Fibroblast of lung (primary cell): ENCODE measurements at regions not wholly inside any gene's neighbourhood (a gene's known extent, or its start where the extent isn't known, plus 50 kb on each side); places are given as distances from the start of the nearest gene placed in this dataset.

Experiments
- DNase-seq, 2 donors: peaks; one replicate each; pipeline versions ENCODE4 v3.0.0 to v3.0.0-alpha.2; 2010; ENCODE audit warnings: low read depth in 2 of 2
- H2AFZ ChIP-seq: 2 replicates; pipeline ENCODE4 v1.5.1; 2012; ENCODE audit warnings: low read length, control low read depth, inconsistent platforms
- H3K27ac ChIP-seq: 2 replicates; pipeline ENCODE4 v1.5.1; 2011; ENCODE audit warnings: low read length, control low read depth; ENCODE audit not compliant: insufficient read depth
- H3K27me3 ChIP-seq: 2 replicates; pipeline ENCODE4 v1.5.1; 2011; ENCODE audit warnings: mild to moderate bottlenecking, low read length; ENCODE audit not compliant: control insufficient read depth, insufficient read depth
- H3K36me3 ChIP-seq: 2 replicates; pipeline ENCODE4 v1.5.1; 2011; ENCODE audit warnings: low read length; ENCODE audit not compliant: control insufficient read depth, insufficient read depth
- H3K4me1 ChIP-seq: 2 replicates; pipeline ENCODE4 v1.5.1; 2011; ENCODE audit warnings: low read length; ENCODE audit not compliant: control insufficient read depth, insufficient read depth; ENCODE audit errors: extremely low read depth
- H3K4me2 ChIP-seq: 2 replicates; pipeline ENCODE4 v1.5.1; 2011; ENCODE audit warnings: low read length, control low read depth; ENCODE audit not compliant: insufficient read depth; ENCODE audit errors: extremely low read depth
- H3K4me3 ChIP-seq, 4 experiments: fragments of 200-600 bp in 1 of 4; sonication (generic) in 1 of 4; replicated peaks in 1 of 4; 2 replicates each; pipeline ENCODE4 v1.5.1; 2011 to 2016; ENCODE audit warnings: low read length in 4 of 4, low read depth in 3 of 4, mild to moderate bottlenecking in 3 of 4, control low read depth in 2 of 4, inconsistent platforms in 1 of 4, mixed read lengths in 1 of 4; ENCODE audit not compliant: insufficient read depth in 1 of 4; ENCODE audit errors: control extremely low read depth in 1 of 4
- H3K79me2 ChIP-seq: 2 replicates; pipeline ENCODE4 v1.5.1; 2012; ENCODE audit warnings: mild to moderate bottlenecking, low read length, inconsistent platforms; ENCODE audit not compliant: control insufficient read depth, insufficient read depth
- H3K9ac ChIP-seq: 2 replicates; pipeline ENCODE4 v1.5.1; 2011; ENCODE audit warnings: mild to moderate bottlenecking, low read length, control low read depth; ENCODE audit not compliant: insufficient read depth
- H3K9me3 ChIP-seq: 2 replicates; pipeline ENCODE4 v1.5.1; 2012; ENCODE audit warnings: low read depth, low read length; ENCODE audit not compliant: control insufficient read depth, insufficient read depth
- H4K20me1 ChIP-seq: 2 replicates; pipeline ENCODE4 v1.5.1; 2011; ENCODE audit warnings: low read length; ENCODE audit not compliant: control insufficient read depth, insufficient read depth; ENCODE audit errors: extremely low read depth
- EZH2 ChIP-seq: IDR thresholded peaks from 2 replicates; pipeline ENCODE4 v1.5.1; 2012; ENCODE audit warnings: low read length, control low read depth, mild to moderate bottlenecking; ENCODE audit errors: missing control alignments
- TF ChIP-seq, protein P1 (sequence below), 2 donors: IDR thresholded peaks in 1 of 2; conservative IDR thresholded peaks in 1 of 2; 1 replicate in 1 of 2; 2 replicates in 1 of 2; pipeline ENCODE4 v1.5.1; 2011 to 2012; ENCODE audit warnings: low read length in 2 of 2, control low read depth in 1 of 2, inconsistent platforms in 1 of 2, low read depth in 1 of 2, mild to moderate bottlenecking in 1 of 2

DNA sequence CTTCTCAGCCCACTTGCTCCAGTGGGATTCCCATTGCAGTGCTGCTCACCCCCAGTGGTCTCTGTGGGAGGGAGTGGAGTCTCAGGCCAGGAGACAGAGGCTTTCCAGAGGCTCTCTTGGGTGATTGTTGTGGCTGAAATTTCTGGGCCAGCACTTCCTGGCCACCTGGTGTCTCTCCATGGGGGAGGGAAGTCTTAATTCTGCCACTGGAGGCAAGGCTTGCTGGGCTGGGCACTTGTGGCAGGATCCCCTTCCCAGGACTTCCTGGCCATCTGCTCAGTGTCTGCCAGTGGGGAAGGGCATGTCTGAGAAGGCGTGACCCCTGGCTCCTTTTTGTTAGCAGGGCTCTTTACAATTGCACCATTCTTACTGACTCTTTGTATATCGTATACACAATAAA, 351.8 kb downstream of the GABRB3 start:
- TF ChIP-seq, protein P1, sequence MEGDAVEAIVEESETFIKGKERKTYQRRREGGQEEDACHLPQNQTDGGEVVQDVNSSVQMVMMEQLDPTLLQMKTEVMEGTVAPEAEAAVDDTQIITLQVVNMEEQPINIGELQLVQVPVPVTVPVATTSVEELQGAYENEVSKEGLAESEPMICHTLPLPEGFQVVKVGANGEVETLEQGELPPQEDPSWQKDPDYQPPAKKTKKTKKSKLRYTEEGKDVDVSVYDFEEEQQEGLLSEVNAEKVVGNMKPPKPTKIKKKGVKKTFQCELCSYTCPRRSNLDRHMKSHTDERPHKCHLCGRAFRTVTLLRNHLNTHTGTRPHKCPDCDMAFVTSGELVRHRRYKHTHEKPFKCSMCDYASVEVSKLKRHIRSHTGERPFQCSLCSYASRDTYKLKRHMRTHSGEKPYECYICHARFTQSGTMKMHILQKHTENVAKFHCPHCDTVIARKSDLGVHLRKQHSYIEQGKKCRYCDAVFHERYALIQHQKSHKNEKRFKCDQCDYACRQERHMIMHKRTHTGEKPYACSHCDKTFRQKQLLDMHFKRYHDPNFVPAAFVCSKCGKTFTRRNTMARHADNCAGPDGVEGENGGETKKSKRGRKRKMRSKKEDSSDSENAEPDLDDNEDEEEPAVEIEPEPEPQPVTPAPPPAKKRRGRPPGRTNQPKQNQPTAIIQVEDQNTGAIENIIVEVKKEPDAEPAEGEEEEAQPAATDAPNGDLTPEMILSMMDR (conservative IDR thresholded peaks at IDR 0.05 in 1 of 2, IDR thresholded peaks at IDR 0.05 in 1 of 2; ENCODE audit: low read depth in 1 of 2, low read length in 2 of 2), result no peak
- no peak for TF ChIP-seq EZH2
- Histone ChIP-seq H3K4me2 (no peak overlapping the region), H3K4me1 (no peaks in the 10 kb centered on the region), H3K27me3 (no peaks in the 10 kb centered on the region), H4K20me1 (no peaks in the 10 kb centered on the region), H3K4me3 (no peak overlapping the region), H3K79me2 (no peaks in the 10 kb centered on the region), H3K9me3 (no peaks in the 10 kb centered on the region), H3K36me3 (no peaks in the 10 kb centered on the region), H2AFZ (no peak overlapping the region), H3K27ac (no peak overlapping the region), H3K9ac (no peak overlapping the region)
- no peak for DNase-seq

DNA sequence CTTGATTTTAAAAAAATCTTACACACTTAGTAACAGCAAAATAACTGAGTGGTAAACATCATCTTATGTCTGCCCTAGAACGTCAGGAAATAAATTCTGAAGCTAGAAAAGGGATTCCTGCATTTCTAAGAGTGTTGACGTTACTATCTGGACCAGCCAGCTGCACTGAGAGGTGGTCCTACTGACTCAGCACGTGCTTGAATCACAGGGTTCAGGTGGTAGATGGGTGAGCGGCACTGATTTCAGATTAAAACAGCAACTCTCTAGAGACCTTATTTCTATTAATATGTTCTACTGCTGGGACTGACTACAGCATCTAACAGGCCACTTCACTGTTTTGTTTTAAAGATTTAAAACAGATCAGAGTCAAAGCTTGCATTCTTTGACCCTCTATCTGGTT, 377.2 kb downstream of the GABRB3 start:
- H3K4me2 ChIP-seq, result no peak overlapping the region
- no peak for DNase-seq
- TF ChIP-seq, protein P1 (conservative IDR thresholded peaks at IDR 0.05 in 1 of 2, IDR thresholded peaks at IDR 0.05 in 1 of 2; ENCODE audit: low read depth in 1 of 2, low read length in 2 of 2), result no peak
- TF ChIP-seq EZH2, result no peak

DNA sequence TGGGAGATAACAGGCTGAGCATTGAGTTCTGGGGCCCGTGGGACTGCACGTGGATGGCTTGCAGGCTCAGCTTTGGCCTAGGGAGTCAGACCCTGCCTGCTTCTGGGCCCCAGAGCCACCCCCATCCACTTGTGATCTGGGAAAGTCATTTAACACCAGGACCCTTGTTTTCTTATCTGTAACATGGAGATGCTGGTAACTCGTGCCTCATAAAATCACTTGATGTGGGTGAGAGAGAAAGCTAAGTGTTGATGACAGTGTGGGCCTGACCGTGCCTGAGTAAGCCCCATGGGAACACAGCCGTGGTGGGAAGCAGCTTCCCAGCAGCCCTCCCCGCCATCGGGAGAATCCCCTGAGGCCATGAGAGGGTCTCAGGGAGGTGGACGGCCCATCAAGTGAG, 378.1 kb downstream of the GABRB3 start:
- no peak for DNase-seq
- no peak overlapping the region for H3K4me3 ChIP-seq
- no peak overlapping the region for H3K9ac ChIP-seq
- H4K20me1 ChIP-seq, result no peaks in the 10 kb centered on the region
- TF ChIP-seq, protein P1 (conservative IDR thresholded peaks at IDR 0.05 in 1 of 2, IDR thresholded peaks at IDR 0.05 in 1 of 2; ENCODE audit: low read depth in 1 of 2, low read length in 2 of 2), result no peak
- no peak for TF ChIP-seq EZH2
- no peak overlapping the region for H3K4me2 ChIP-seq
- H3K9me3 ChIP-seq, result no peaks in the 10 kb centered on the region
- no peaks in the 10 kb centered on the region for H3K4me1 ChIP-seq
- no peaks in the 10 kb centered on the region for H3K27me3 ChIP-seq
- no peaks in the 10 kb centered on the region for H3K36me3 ChIP-seq
- H3K79me2 ChIP-seq, result no peaks in the 10 kb centered on the region
- H3K27ac ChIP-seq, result no peak overlapping the region
- H2AFZ ChIP-seq, result no peak overlapping the region

More for the DNA sequence above, 377.2 kb downstream of the GABRB3 start:
- Histone ChIP-seq H3K27ac (no peak overlapping the region), H3K36me3 (no peaks in the 10 kb centered on the region), H3K4me3 (no peak overlapping the region), H2AFZ (no peak overlapping the region), H3K27me3 (no peaks in the 10 kb centered on the region), H3K79me2 (no peaks in the 10 kb centered on the region), H4K20me1 (no peaks in the 10 kb centered on the region), H3K9me3 (no peaks in the 10 kb centered on the region), H3K9ac (no peak overlapping the region), H3K4me1 (no peaks in the 10 kb centered on the region)
